Right atrium auricular region (tissue), 2 donors: ENCODE measurements at regions not wholly inside any gene's neighbourhood (a gene's known extent, or its start where the extent isn't known, plus 50 kb on each side); places are given as distances from the start of the nearest gene placed in this dataset.
"Not testable (repeated sequence)": the region's sequence is repeated elsewhere in the genome, so short reads cannot be mapped to it uniquely, and the experiment has no call there.

Experiments used
- DNase-seq: peaks from one replicate; pipeline ENCODE4 v3.0.0-alpha.2; 2019; ENCODE audit warnings: low spot score
- H3K27ac ChIP-seq, 2 donors: fragments of 200-600 bp; sonication (generic); 1 replicate in 1 of 2; 2 replicates in 1 of 2; pipeline ENCODE4 v1.5.1; 2016 to 2019
- H3K27me3 ChIP-seq, 2 donors: fragments of 200-600 bp; sonication (generic); one replicate each; pipeline versions ENCODE4 v1.5.1 to v1.6.0; 2017 to 2019
- H3K36me3 ChIP-seq: fragments of 200-600 bp; sonication (generic); one replicate; pipeline ENCODE4 v1.5.1; 2016
- H3K4me1 ChIP-seq, 2 donors: fragments of 200-600 bp; sonication (generic); one replicate each; pipeline versions ENCODE4 v1.5.1 to v1.6.0; 2017 to 2019
- H3K4me3 ChIP-seq, 2 donors: fragments of 200-600 bp; sonication (generic); 1 replicate in 1 of 2; 2 replicates in 1 of 2; pipeline ENCODE4 v1.5.1; 2017 to 2019; ENCODE audit warnings: mild to moderate bottlenecking in 1 of 2, moderate library complexity in 1 of 2
- H3K9me3 ChIP-seq, 2 donors: fragments of 200-600 bp; sonication (generic); one replicate each; pipeline ENCODE4 v1.5.1; 2019
- CTCF ChIP-seq, 2 donors: fragments of 200-600 bp; sonication (generic); IDR thresholded peaks; one replicate each; pipeline ENCODE4 v1.5.1; 2019; ENCODE audit warnings: antibody characterized with exemption in 2 of 2

GRCh38 chr7:13130321-13130720, 442.9 kb downstream of the ARL4A start:
- TF ChIP-seq CTCF (IDR thresholded peaks at IDR 0.05), result no peak
- no peak for DNase-seq
- H3K36me3 ChIP-seq, result no peaks in the 10 kb centered on the region
- H3K9me3 ChIP-seq, result no peaks in the 10 kb centered on the region
- H3K27ac ChIP-seq, result no peak overlapping the region
- no peak overlapping the region for H3K4me3 ChIP-seq
- no peaks in the 10 kb centered on the region for H3K27me3 ChIP-seq
- no peaks in the 10 kb centered on the region for H3K4me1 ChIP-seq

GRCh38 chr7:13130906-13131305, 443.5 kb downstream of the ARL4A start:
- H3K4me1 ChIP-seq, DNase-seq, H3K27ac ChIP-seq, H3K9me3 ChIP-seq, H3K36me3 ChIP-seq, H3K4me3 ChIP-seq, H3K27me3 ChIP-seq: not testable (repeated sequence)

GRCh38 chr7:13132314-13132713, 444.9 kb downstream of the ARL4A start:
- Histone ChIP-seq H3K4me1 (no peaks in the 10 kb centered on the region), H3K36me3 (no peaks in the 10 kb centered on the region), H3K9me3 (peaks cover 0 to 7% of the 10 kb centered on the region in 2 donors), H3K27ac (no peak overlapping the region), H3K27me3 (no peaks in the 10 kb centered on the region), H3K4me3 (no peak overlapping the region)
- DNase-seq, result no peak
- no peak for TF ChIP-seq CTCF (IDR thresholded peaks at IDR 0.05)

- not testable (repeated sequence) for H3K4me1 ChIP-seq, H3K27me3 ChIP-seq, H3K4me3 ChIP-seq
Observed at GRCh38 chr7:13136345-13136744, 448.9 kb downstream of the ARL4A start.

GRCh38 chr7:13139436-13139835, 452.0 kb downstream of the ARL4A start:
- DNase-seq, result no peak
- H3K27ac ChIP-seq, result no peak overlapping the region
- no peak for TF ChIP-seq CTCF (IDR thresholded peaks at IDR 0.05)
- H3K36me3 ChIP-seq, result no peaks in the 10 kb centered on the region
- H3K4me3 ChIP-seq, result no peak overlapping the region
- no peaks in the 10 kb centered on the region for H3K27me3 ChIP-seq
- peaks cover 0 to 11% of the 10 kb centered on the region in 2 donors for H3K9me3 ChIP-seq
- no peaks in the 10 kb centered on the region for H3K4me1 ChIP-seq

More at GRCh38 chr7:13136345-13136744, 448.9 kb downstream of the ARL4A start:
- H3K9me3 ChIP-seq, result peaks cover 0 to 11% of the 10 kb centered on the region in 2 donors
- H3K36me3 ChIP-seq, H3K27ac ChIP-seq, DNase-seq: not testable (repeated sequence)

- Histone ChIP-seq H3K27me3 (no peaks in the 10 kb centered on the region), H3K4me1 (no peaks in the 10 kb centered on the region), H3K9me3 (no peaks in the 10 kb centered on the region), H3K36me3 (no peaks in the 10 kb centered on the region), H3K4me3 (no peak overlapping the region), H3K27ac (no peak overlapping the region)
- no peak for DNase-seq
- TF ChIP-seq CTCF (IDR thresholded peaks at IDR 0.05), result no peak
Observed at GRCh38 chr7:13144673-13145072, 457.2 kb downstream of the ARL4A start.

GRCh38 chr7:13148548-13148947, 461.1 kb downstream of the ARL4A start:
- Histone ChIP-seq H3K36me3 (no peaks in the 10 kb centered on the region), H3K4me1 (no peaks in the 10 kb centered on the region), H3K27me3 (no peaks in the 10 kb centered on the region), H3K9me3 (no peaks in the 10 kb centered on the region), H3K27ac (no peak overlapping the region), H3K4me3 (no peak overlapping the region)
- TF ChIP-seq CTCF (IDR thresholded peaks at IDR 0.05), result no peak
- DNase-seq, result no peak
